Muscle of leg (tissue), 3 donors: ENCODE measurements at regions not wholly inside any gene's neighbourhood (a gene's known extent, or its start where the extent isn't known, plus 50 kb on each side); places are given as distances from the start of the nearest gene placed in this dataset.

Source experiments
- DNase-seq: peaks from one replicate; pipeline ENCODE4 v3.0.0; 2013
- H3K27ac ChIP-seq: one replicate; pipeline ENCODE4 v1.5.1; 2013; ENCODE audit warnings: mild to moderate bottlenecking, low read length, control low read depth
- H3K27me3 ChIP-seq: one replicate; pipeline ENCODE4 v1.6.1; 2013; ENCODE audit warnings: low read length; ENCODE audit not compliant: control insufficient read depth, insufficient read depth
- H3K36me3 ChIP-seq: one replicate; pipeline ENCODE4 v1.6.1; 2013; ENCODE audit warnings: low read length; ENCODE audit not compliant: control insufficient read depth, insufficient read depth
- H3K4me1 ChIP-seq: one replicate; pipeline ENCODE4 v1.6.1; 2013; ENCODE audit warnings: low read length; ENCODE audit not compliant: control insufficient read depth, insufficient read depth
- H3K4me3 ChIP-seq: one replicate; pipeline ENCODE4 v1.5.1; 2013; ENCODE audit warnings: low read length, control low read depth
- H3K9me3 ChIP-seq: replicated peaks from 2 replicates; pipeline ENCODE4 v1.6.1; 2013; ENCODE audit warnings: low read depth, low read length; ENCODE audit not compliant: control insufficient read depth
- WGBS: methylation state at CpG from one replicate; pipeline ENCODE4 v1.1.5; 2013; ENCODE audit warnings: missing lambda C conversion rate; ENCODE audit not compliant: insufficient coverage; 5-methylcytosine and 5-hydroxymethylcytosine counted together

DNA sequence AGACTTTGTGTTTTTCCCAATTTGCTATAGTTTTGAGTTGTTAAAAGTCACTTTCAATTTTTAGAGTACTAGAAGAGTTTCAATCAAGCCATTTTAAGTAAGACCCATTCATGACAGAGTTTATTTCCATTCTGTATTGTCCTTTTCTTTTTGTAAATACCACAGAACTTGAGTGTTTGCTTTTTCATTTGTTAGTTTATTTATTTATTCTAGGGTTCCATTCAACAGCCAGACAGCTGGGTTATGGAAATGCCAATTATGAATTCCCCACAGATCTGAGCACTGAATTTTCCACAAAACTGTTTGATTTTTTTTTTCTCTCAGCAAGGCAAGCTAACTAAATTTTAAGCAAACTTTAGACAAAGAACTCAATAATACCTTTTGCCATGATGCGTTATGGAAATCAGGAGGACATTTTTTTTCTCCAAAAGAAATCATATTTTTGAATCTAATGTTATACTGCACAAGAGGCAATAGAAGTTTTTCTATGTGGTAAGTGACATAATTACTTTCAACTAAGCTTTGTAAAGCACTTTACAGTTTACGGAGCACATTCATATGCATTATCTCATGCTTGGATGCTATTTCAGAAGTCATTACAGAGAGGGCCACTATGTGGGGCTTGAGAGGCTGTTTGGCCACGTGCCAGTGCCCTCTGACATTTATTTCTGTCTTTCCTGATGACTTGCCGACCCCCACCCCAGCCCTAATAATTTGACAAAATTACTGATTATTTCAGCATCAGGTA lies 181.5 kb downstream of the VRK1 start:
- Histone ChIP-seq H3K36me3 (no peaks in the 10 kb centered on the region), H3K4me3 (no peak overlapping the region), H3K27ac (no peak overlapping the region), H3K9me3 (peaks cover 5% of the 10 kb centered on the region), H3K27me3 (no peaks in the 10 kb centered on the region), H3K4me1 (no peaks in the 10 kb centered on the region)
- 0% methylated on average over 1 of the region's 4 CpGs for WGBS
- DNase-seq, result no peak

DNA sequence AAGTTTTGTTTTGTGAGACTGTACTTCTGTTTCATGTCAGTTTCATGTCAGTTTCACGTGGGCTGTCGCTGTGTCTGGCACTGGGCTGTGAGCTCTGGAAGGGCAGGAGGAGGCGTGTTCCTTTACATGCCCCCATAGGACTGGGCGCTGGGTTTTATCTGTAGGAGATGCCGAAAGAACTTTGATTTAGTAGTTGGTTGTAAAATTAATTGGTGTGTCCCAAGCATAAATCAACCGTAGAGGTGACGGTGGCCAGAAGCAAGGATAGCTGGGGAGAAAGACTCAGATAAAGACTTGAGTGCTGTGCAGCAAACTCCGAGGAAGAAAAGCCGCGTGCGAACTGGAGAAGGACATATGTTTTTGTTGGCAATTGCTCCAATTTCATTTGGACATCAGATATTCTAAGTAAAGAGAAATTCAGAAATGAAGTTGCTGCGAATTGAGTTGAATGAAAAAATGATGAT lies 182.5 kb downstream of the VRK1 start:
- Histone ChIP-seq H3K36me3 (no peaks in the 10 kb centered on the region), H3K4me1 (no peaks in the 10 kb centered on the region), H3K9me3 (peaks cover 5% of the 10 kb centered on the region), H3K4me3 (no peak overlapping the region), H3K27me3 (no peaks in the 10 kb centered on the region), H3K27ac (no peak overlapping the region)
- whole genome bisulfite sequencing, result 11% methylated on average over 11 of the region's 12 CpGs
- peak; percentile 13 for DNase-seq

DNA sequence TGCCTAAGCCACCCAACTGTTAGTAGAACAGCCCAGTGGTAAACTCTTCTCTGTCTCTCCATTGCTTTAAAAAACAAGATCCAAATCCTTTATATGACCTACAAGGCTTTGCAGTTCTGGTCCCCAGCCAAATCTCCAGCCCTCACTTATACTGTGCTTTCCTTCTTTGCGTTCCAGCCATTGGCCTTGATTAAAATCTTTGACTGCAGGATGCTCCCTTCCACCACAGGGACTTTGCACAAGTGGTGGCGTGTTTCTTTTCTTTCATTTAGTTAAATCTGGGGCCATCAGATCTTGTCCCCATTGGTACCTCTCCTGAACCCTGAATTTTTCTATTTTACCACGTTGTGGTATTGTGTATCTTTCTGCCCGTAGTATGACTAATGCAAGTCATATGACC lies 183.7 kb downstream of the VRK1 start:
- DNase-seq, result no peak
- Histone ChIP-seq H3K27me3 (no peaks in the 10 kb centered on the region), H3K4me1 (no peaks in the 10 kb centered on the region), H3K4me3 (no peak overlapping the region), H3K36me3 (no peaks in the 10 kb centered on the region), H3K9me3 (no peaks in the 10 kb centered on the region), H3K27ac (no peak overlapping the region)
- 81% methylated on average over 2 of the region's 4 CpGs for WGBS

- Histone ChIP-seq H3K27ac (no peak overlapping the region), H3K4me3 (no peak overlapping the region), H3K9me3 (peaks cover 3% of the 10 kb centered on the region), H3K36me3 (no peaks in the 10 kb centered on the region), H3K4me1 (no peaks in the 10 kb centered on the region), H3K27me3 (no peaks in the 10 kb centered on the region)
- DNase-seq, result no peak
- WGBS, result 83% methylated on average over 1 of the region's 6 CpGs
Observed at GRCh38 chr14:96986256-96987085, 189.3 kb downstream of the VRK1 start.

DNA sequence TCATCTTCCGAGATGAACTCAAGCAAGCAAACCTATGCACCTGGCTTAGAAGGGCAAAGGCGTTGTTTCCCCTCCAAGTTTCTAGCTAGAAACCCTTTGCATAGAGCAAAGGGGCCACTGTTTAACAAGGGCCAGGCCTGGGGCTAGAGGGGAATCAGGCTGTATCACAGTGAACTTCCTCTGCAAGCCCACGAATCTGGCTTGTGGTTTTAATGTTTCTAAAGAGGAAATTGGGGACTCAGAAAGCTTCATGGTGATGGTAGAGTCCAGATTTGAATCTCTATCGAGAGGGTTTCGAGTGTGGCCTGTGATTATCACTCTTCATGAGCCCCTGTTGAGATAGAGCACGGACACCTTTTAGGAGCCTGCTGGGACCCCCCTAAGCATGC lies 189.9 kb downstream of the VRK1 start:
- H3K36me3 ChIP-seq, result no peaks in the 10 kb centered on the region
- no peak overlapping the region for H3K4me3 ChIP-seq
- H3K9me3 ChIP-seq, result peaks cover 3% of the 10 kb centered on the region
- H3K27me3 ChIP-seq, result no peaks in the 10 kb centered on the region
- no peaks in the 10 kb centered on the region for H3K4me1 ChIP-seq
- 51% methylated on average over 5 of the region's 6 CpGs for WGBS
- DNase-seq, result no peak
- H3K27ac ChIP-seq, result no peak overlapping the region

DNA sequence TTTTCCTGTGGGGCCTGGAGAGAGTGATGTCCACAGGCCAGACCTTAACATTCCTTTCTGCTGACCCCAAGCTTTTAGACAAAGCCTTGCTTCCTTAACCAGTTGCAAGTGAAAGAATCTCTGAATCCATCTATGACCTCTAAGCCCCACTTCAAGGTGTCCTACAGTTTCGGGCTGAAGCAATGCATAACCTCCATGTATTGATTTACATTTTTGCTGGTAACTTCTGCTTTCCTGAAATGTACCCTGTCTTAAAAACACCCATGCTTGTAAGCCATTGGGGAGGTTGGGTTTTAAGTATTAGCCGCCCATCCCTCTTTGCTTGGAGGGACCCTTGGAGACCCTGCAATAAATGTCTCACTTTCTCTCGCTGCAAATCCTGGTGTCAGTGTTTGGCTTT lies 190.6 kb downstream of the VRK1 start:
- no peak for DNase-seq
- Histone ChIP-seq H3K4me3 (no peak overlapping the region), H3K36me3 (no peaks in the 10 kb centered on the region), H3K4me1 (no peaks in the 10 kb centered on the region), H3K9me3 (peaks cover 3% of the 10 kb centered on the region), H3K27me3 (no peaks in the 10 kb centered on the region), H3K27ac (no peak overlapping the region)
- 93% methylated on average over 2 of the region's 3 CpGs for WGBS

DNA sequence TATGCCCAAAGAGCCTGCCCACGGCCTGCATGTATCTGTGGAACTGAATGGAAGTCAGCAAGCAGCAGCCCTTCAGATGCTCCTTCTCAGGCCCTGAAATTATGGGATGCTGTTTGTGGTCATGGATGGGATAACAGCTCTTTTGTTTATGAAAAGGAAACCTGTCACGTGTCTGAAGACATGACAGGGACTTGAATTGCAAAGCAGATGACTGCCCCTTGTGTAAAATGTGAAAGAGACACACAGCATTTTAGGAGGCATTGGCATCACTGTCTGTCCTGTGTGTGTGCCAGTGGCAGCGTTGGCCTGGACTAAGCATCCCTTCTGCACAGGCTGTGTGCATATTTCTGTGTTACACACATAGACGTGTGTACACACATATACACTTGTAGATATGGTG lies 192.1 kb downstream of the VRK1 start:
- H3K9me3 ChIP-seq, result peaks cover 3% of the 10 kb centered on the region
- no peaks in the 10 kb centered on the region for H3K27me3 ChIP-seq
- H3K4me1 ChIP-seq, result no peaks in the 10 kb centered on the region
- no peak overlapping the region for H3K27ac ChIP-seq
- 71% methylated on average over 3 of the region's 4 CpGs for WGBS
- no peak for DNase-seq
- no peaks in the 10 kb centered on the region for H3K36me3 ChIP-seq
- no peak overlapping the region for H3K4me3 ChIP-seq

- Histone ChIP-seq H3K36me3 (no peaks in the 10 kb centered on the region), H3K27me3 (no peaks in the 10 kb centered on the region), H3K27ac (no peak overlapping the region), H3K4me1 (no peaks in the 10 kb centered on the region), H3K9me3 (peaks cover 3% of the 10 kb centered on the region), H3K4me3 (no peak overlapping the region)
- 100% methylated on average over 1 of the region's 2 CpGs for WGBS
- DNase-seq, result no peak
Observed at GRCh38 chr14:96991226-96991625, 194.0 kb downstream of the VRK1 start.

DNA sequence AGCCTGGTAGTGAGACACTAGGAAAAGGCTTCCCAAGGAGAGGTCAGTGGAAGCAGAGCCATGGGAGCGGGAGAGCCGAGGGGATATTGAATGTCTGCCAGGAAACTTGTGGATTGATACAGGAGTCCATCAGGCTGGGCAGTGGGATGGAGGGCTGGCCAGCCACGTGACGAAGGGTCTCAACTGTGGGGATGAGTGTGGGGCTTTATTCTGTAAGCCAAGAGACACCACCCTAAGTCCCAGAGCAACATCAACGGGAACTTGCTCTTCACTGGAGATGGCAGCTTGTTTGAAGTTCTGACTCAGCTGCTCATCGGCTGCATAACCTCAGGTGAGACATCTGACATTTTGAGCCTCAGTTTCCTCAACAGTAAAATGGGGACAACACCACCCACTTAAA lies 197.8 kb downstream of the VRK1 start:
- peaks cover 3% of the 10 kb centered on the region for H3K9me3 ChIP-seq
- H3K4me1 ChIP-seq, result no peaks in the 10 kb centered on the region
- WGBS, result 97% methylated on average over 5 of the region's 6 CpGs
- H3K36me3 ChIP-seq, result no peaks in the 10 kb centered on the region
- DNase-seq, result no peak
- no peaks in the 10 kb centered on the region for H3K27me3 ChIP-seq
- no peak overlapping the region for H3K4me3 ChIP-seq
- H3K27ac ChIP-seq, result no peak overlapping the region

GRCh38 chr14:96997269-96997668 lies 200.1 kb downstream of the VRK1 start:
- H3K36me3 ChIP-seq, result no peaks in the 10 kb centered on the region
- WGBS, result 83% methylated on average over 5 of the region's 6 CpGs
- no peaks in the 10 kb centered on the region for H3K9me3 ChIP-seq
- no peak overlapping the region for H3K27ac ChIP-seq
- no peak for DNase-seq
- no peaks in the 10 kb centered on the region for H3K27me3 ChIP-seq
- H3K4me1 ChIP-seq, result no peaks in the 10 kb centered on the region
- H3K4me3 ChIP-seq, result no peak overlapping the region
